Stimulated activated naive CD4-positive, alpha-beta T cell treated with Interleukin-2 at 50 U/mL for 16 hours (primary cell): ENCODE measurements at regions not wholly inside any gene's neighbourhood (a gene's known extent, or its start where the extent isn't known, plus 50 kb on each side); places are given as distances from the start of the nearest gene placed in this dataset.

ENCODE experiments used
- DNase-seq: peaks from one replicate; lab custom pipeline; 2025; lab: John Stamatoyannopoulos, UW

DNA sequence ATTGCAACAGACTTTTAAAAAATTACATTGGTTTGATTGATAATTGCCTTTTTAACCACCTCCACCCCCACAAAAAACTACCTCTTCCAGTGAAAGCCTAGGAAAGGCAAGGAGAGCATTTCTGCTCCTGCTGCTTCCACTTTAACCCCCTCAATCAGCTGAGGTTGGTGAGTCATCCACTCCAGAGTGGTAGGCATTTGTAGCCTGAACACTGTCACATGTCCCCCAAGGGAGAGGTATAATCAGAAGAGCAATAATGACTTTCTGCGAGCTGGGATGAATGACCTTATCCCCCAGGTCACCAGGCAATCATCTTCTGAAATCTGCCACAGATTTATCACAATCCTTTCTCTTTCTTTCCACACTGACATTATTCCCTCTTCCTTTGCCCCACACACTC, 126.6 kb upstream of the CAMK1G start:
- DNase-seq, result no peak

DNA sequence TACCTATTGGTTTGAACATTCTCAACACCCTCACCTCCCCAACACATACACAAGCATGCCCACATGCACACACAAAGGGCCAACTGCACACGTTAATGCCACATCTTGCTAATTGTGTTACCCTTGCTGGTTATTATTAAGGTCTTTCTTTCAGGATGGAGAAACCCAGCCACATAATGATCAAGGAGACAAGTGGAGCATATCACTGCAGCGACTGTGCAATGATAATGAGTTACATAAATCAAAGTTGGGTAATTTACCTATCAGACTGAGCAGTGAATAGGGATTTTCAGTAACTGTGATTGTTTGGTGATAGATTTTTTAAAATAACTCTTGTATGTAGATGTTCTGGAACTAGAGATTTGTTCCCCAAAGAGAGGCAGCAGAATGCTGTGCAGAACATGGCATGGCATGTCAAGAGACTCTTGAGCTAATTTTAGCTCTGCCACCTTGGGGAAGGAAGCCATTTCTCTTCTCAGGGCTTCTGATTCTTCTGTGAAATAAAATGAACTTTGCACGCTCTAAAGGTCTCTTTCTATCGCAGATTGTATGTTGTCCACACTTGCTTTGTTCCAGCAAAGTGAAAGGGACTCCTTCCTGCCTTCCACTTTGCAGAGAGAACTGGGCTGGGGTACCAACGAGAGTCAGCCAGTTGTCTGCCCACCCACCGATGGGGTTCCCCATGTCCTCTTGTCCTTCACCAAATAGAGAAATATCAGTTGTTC, 126.0 kb upstream of the CAMK1G start:
- DNase-seq, result no peak

DNA sequence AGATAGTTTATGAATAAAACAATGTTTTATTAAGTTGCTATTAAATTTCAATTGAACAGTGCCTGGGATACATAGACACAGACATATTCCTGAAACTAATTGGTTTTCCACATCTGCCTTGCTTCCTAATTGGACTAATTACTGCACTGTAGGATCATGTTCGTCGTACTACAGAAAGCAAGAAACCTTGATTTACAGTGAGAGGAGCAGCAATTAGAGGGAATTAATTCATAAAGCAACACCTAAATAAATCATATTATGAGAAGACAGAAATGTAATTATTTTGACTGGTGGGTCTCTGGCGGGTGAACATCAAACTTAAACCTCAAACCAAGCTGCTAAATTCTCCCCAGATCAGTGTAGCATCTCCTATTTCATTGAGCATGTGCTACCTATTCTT, 124.6 kb upstream of the CAMK1G start:
- DNase-seq, result no peak

DNA sequence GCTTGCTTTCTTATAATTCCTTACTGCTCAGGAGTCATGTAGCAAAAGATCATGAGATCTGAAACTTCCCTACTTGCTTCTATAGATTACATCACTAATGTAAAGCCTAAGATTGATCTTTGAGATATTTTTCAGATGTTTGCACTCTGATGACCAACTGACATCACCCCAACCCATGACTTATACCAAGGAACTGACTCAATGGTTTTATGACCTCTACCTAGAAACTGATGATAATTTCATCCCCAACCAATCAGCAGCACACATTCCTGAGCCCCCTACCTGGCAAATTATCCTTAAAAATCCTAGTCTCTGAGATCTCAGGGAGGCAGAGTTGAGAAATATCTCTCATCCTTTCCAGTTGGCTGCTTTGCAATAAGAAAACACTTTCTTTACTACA, 122.3 kb upstream of the CAMK1G start:
- no peak for DNase-seq

DNA sequence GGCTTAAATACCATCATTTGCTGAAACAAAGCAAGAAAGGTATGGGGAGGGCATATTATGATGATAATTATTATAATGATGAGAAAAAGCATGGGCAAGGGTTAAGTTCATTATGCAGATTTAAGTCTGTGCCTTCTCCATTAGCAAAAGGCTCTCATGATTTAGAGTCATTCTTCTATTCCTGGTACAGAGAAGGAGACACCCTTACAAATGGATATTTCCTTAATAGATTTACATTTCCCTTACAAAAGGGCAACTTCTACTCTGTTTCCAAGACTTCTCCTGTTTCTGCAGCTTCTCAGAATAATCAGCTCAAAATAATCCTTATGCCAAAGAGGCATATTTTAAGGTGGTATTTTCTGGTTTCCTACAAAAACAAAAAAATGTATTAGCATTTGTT, 121.1 kb upstream of the CAMK1G start:
- no peak for DNase-seq

DNA sequence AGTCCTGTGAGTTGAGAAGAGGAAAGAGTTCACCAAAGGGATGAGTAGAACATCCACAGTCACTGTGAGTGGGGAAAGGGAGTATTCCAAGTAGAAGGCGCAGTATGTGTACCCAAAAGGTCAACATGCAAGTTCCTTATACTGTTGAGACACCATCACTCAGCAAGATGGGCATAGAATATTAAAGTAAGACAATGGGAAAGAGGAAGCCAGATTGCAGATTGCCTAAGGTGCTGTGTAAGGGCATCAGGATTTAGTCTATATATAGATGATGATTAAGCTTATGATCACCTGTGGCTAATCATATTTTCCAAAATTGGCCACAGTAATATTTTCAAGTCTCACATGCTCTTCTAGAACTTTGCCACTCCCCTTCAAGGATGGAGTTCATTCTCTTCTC, 120.1 kb upstream of the CAMK1G start:
- no peak for DNase-seq

DNA sequence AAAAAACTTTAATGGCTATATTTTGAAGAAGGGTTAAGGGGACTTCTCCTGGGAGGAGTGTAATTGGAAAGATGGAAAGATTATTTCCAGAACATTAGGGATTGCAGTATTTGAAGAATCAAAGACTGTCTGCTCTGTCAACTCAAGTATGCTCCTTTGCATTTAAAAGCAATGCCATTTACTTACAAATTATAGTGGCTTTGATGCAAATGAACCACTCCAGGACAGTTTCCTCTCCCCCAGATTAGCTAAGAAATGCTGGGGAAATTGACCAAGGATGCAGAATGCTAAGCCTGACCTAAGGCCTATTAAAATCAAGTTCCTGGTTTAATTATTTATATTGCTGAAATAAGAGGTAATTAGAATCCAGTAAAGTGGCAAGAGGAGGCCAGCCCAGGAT, 110.5 kb upstream of the CAMK1G start:
- DNase-seq, result no peak

DNA sequence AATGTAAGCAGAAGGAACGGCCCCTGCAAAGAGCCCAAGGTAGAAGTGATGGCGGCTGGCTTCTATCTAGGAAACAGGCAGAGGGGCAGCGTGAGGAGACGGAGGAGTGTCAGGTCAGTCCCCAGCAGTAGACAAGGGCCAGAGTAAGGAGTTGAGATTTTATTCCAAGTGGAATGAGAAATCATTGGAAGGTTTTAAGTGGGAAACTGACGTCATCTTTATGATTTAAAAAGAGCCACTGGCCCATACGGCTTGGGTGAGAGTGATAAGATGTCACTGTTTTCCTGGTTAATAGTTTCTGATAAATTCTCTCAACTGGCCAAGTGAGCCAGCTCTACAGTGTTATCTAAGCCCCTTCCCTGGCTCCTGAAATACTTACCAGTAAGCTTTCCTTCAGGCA, 103.2 kb upstream of the CAMK1G start:
- DNase-seq, result no peak

DNA sequence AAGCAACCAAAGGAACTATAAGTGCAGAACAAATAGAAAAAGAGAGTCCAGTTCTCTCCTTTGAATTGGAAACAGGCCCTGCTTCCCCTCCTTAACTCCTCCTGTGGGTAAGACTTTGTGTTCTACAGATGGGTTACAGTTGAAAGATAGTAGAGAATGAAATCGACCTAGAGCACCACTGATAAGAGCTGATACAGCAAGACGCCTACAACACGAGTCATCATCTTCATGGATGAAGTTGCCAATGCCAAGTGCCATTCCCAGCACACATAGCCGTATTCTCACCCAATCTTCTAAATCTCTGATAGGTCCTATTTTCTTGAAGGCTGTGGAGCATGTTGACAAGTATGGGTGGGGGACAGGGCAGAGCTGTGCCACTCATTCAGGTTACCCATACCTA, 99.8 kb upstream of the CAMK1G start:
- no peak for DNase-seq

DNA sequence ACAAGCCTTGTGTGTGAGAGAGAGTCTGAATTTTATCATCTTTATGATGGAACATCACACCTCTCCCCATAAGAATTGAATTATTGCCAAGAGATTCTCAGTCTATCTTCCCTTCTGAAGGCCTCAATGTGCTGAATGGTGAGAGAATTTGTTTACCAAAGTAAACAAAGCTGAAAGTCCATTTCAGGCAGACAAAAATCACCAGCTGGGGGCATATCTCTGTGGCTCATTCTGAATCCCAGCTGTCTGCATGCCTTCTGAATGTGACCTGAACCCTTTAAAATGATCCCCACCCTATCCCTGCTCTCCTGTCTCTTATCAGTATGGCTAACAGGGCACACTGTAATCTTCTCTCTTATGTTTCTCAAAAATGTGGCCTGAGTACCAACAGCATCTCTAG, 99.1 kb upstream of the CAMK1G start:
- DNase-seq, result no peak

DNA sequence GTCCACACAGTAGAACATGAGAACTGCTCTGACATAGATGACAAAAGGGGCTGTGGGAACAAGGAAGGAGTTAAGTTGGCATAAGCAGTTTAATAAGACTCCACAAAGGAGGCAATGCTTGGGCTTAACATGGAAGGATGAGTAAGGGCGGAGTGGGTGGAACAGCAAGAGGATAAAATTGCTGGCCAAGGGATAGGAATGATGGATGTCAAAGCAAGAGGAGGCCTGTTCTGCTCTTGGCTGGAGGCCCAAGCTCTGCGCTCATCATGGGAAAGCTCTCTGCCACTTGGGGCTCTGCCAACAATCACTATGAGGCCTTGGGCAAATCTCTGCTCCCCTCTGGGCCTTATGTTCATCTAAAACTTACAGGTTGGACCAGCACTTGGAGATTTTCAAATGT, 98.3 kb upstream of the CAMK1G start:
- DNase-seq, result no peak

DNA sequence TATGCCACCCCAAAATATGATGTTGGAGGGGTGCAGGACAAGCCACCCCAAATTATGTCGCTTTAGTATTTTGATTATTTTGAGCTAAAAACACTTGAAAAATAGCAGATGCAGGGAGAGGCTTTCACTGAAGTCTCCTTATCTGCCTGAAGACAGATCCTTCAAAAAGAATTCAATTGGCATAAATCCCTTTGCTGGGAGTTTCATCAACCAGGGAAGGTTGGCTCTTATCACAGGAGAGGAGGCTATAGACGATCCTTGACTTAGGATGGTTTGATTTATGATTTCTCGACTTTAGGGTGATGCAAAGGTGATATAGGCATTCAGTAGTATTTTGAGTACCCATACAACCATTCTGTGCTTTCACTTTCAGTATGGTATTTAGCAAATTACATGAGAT, 97.8 kb upstream of the CAMK1G start:
- no peak for DNase-seq

DNA sequence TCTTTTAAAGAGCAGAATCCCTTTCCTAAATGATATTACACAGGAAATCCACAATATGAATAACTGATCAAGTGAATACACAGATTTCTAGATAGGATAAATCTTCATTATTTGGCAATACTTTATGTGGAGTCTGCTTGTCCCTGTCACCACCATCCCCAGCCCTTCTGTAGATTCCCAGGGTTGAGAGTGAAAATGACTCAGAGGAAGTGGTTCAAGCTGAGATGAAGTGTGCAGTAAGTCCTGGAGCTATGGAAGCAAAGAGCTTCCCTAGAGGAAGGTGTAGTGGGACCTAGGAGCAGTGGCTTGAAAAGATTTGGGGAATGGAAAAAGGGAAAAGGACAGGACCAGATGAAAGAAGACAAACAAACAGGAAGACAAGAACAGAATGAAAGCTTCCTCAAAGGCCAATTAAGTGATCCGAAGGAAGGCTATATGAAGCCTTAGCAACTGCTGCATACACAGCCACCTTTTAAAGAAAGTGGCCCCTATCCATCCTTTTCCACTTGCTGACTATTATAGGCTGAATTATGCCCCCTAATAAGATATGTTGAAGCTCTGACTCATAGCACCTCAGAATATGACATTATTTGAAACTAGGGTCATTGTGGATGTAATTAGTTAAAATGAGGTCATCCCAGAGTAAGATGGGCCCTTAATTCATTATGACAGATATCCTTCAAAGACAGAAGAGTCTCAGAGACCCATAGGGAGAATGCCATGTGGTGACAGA, 96.5 kb upstream of the CAMK1G start:
- DNase-seq, result no peak

DNA sequence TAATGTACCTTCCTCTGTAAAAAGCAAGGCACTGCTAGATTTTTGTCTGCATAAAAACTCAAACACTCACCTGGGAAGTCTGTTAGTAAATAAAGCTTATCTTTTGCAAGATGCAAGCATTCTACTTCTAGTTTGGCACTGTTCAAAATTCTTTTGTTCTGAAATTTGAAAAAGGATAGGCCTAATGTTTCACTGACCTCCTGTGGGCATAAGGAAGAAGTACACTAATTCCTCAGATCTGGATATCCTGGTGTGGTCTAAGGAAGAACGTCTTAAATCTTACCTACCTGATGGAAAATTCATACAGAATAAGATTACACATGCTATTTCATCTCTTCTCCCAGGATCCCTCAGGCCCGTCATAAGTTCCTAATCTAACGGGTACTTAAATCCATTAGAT, 93.5 kb upstream of the CAMK1G start:
- DNase-seq, result no peak

DNA sequence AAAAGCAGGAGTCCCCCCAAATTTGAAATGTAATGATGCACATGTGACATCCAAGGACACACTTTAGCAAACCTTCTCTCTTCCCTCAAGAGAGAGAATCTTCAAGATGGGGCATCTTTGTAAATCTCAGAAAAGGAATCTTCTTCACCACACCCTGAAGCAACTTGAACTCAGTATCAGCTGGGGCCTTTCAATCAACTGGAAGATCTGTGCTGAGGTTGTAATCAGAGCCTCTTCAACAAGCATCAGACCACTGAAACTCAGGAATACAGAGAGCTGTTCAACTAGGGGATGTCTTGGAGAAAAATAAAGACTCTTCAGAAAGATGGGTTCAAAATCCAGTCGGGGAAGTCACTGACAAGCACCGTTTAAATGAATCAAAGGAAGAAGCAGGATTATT, 92.5 kb upstream of the CAMK1G start:
- DNase-seq, result no peak

DNA sequence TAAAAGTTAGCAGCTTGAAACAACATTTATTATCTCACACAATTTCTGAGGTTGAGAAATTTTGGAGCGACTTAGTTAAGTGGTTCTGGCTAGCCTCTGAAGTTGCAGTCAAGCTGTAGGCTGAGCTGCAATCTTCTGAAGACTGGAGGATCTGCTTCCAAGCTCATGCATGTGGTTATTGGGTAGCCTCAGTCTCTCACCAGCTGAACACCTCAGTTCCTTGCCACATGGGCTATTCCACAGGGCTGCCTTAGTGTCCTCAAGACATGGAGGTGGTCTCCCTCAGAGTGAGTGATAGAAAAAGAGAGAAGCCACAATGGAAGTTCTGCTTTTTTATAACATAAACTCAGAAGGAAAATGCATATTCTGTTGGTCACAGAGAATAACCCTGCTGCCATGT, 92.0 kb upstream of the CAMK1G start:
- no peak for DNase-seq

DNA sequence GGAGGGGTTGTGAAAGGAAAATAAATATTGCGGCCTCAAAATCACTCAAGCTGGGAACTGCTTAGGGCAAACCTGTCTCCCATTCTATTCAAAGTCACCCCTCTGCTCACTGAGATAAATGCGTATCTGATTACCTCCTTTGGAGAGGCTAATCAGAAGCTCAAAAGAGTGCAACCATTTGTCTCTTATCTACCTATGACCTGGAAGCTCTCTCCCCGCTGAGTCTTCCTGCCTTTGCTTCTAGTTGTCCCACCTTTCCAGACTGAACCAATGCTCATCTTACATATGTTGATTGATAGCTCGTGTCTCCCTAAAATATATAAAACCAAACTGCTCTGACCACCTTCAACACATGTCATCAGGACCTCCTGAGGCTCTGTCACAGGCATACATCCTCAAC, 91.6 kb upstream of the CAMK1G start:
- no peak for DNase-seq

DNA sequence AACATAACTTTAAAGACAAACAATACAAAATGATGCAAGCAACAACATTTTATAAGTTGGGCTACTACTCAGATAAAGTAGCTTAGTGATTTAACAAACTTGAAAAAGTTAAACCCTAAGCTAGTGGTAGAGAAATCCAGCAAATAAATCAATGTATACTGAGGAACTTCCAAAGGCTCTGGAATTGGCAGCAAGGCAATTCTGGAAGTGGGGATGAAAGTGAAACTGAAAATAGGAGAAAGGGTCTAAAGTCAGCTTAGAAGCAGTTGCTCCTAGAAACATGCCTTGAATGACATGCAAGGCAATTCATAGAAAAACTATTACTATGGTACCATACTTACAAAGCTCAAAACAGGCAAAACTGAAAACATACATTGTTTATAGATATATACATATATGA, 90.0 kb upstream of the CAMK1G start:
- DNase-seq, result no peak

DNA sequence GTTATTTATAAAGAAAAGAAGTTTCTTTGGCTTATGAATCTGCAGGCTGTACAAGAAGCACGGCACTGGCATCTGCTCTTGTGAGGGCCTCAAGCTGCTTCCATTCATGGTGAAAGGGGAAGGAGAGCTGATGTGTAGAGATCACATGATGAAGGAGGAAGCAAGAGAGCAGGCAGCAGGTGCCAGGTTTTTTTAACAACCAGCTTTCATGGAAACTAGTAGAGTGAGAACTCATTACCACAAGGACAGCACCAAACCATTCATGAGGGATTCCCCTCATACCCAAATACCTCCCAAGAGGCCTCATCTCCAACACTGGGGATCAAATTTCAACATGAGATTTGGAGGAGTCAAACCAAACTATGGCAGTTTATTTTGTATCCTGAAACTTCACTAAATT, 85.8 kb upstream of the CAMK1G start:
- DNase-seq, result no peak

DNA sequence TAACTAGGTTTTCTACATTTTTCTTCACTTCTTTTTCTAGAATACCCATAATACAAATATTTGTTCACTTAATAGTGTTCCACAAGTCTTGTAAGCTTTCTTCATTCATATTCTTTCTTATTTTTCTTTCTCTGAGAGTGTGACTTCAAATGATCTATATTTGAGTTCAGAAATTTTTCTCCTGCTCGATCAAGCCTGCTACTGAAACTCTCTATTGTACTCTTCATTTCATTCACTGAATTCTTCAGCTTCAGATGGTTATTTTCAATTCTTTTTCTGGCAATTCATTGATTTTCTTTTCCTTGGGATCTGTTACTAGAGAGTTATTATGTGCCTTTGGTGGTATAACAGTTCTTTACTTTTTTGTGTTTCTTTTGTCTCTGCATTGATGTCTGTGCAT, 82.5 kb upstream of the CAMK1G start:
- no peak for DNase-seq

DNA sequence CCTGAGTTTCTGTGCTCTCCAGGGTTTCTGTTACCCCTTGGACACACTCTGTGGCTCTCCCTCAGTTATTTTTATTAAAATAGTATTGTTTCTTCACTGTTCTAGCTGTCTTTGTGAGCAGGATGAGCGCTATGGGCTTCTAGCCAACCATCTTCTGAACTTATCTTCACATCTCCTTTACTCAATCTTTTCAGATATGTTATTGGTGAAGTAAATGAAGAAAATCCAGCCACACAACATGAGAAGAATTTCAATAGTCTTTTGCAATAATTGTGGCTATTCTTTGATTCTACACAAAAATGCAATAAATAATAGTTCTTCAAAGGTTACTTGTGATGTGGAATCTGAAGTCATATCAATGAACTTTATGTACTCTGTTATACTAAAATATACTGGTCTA, 80.3 kb upstream of the CAMK1G start:
- no peak for DNase-seq

DNA sequence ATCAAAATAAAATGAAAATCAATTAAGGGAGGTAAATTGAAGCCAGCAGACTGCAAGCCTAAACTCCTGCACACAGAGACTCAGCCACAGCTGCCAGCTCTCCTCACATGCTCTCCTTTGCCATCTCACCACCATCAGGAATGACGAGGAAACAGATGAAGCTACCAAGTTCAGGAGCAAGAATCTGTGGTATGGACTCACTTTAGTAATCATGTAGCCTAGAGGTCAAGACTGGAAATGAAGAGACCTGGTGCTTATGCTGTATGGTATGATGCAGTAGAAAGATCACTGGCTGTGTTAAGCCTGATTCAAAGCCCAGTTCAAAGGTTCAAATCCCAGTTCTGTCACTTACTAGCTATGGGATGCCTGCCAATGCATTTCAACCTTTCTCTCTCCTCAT, 78.9 kb upstream of the CAMK1G start:
- DNase-seq, result no peak

DNA sequence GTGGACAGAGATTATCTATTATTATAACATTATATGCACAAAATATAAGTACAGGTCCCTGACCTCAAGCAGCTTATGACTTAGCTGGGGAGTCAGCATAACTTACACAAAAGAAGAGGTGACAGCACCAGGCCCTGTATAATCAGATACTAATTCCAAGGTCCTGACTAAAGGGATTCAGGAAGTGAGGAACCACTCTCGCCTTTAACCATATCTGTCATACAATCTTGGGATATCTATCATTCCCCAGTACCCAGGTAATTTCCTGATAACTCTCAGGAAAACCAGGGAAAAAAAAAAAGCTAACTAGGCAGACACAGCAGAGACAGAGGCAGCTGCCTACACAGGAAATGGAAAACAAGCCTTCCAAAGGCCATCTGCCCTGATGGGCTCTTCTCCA, 78.5 kb upstream of the CAMK1G start:
- DNase-seq, result no peak

DNA sequence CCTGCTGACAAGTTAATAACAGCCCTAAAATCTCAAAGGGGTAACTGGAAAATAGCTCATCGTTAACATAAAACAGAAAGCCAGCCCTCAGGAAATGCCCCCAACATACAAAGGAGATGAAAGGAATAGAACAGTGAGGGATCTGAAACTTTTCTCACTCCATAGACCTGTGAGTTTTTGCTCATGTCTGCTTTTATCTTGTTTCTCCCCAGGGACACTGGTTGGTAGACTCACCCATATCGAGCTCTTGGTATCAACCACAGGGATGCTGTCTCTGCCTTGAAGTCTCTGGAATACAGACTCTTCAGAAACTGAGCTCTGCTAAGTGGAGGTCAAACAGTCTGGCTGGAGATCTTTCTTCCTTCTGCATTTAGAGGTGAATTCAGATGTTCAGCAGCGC, 77.4 kb upstream of the CAMK1G start:
- DNase-seq, result no peak
